LoVo (cell line): ENCODE measurements at regions not wholly inside any gene's neighbourhood (a gene's known extent, or its start where the extent isn't known, plus 50 kb on each side); places are given as distances from the start of the nearest gene placed in this dataset.
"Not testable (repeated sequence)": the region's sequence is repeated elsewhere in the genome, so short reads cannot be mapped to it uniquely, and the experiment has no call there.

Source experiments
- DNase-seq: peaks from one replicate; pipeline ENCODE4 v3.0.0-alpha.2; 2016; ENCODE audit warnings: low spot score

DNA sequence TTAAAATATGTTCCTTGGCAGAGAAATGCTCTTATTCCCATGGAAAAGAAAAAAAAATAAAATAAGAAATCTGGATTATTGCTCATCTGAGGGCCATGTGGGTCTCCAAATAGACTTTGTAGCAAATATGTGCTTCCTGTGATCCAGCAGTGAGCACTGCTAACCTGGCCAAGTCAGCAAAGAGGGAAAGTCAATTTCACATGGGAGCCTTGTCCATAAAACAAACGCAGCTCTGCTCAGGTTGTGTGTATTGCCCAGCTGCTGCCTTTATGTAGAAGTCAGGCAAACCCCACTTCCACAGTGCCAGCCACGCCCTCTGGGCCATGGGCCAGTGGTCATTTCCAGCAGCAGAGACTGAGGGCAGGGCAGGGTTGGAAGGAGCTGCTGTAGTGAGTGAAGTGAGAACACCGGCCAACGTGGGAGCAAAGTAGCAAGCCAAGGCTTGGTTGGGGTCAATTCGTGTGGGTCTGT, 174.3 kb downstream of the LYPLAL1 start:
- DNase-seq: no peak

DNA sequence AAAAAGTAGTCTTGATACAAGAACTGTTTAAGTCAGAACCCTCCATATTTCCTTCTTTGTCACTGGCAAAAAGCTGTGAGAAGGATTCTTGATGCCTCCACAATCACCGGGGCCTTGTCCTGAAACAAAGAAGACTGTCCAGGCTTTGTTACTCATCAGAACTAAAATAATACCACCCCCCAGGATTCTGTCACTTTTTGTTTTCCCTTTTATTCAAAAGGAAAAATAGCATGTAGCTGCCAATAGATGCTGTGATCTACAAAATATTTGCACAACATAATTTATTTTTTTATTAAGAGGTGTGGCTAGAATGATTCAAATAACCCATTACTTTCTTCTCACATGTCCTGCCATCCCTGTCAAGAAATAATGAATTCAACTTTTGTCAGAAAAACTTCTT, 173.7 kb downstream of the LYPLAL1 start:
- DNase-seq: no peak

DNA sequence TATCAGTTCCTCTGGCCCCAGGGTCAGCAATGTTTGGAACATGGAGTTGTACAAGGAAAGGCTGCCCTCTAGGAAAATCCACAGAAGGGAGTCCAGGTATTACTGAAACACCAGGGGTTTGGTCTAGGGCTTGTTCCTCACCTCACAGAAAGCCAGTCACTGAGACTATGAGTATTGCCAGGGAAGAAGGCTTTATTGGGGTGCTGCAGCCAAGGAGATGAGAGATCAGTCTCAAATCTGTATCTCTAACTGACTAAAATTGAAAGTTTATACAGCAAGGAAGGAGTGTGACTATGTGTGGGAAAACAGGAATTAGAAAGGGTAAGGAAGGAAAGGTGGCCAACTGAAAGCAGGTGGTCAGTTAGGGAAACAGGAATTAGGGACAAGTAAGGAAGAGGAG, 172.3 kb downstream of the LYPLAL1 start:
- no peak for DNase-seq

DNA sequence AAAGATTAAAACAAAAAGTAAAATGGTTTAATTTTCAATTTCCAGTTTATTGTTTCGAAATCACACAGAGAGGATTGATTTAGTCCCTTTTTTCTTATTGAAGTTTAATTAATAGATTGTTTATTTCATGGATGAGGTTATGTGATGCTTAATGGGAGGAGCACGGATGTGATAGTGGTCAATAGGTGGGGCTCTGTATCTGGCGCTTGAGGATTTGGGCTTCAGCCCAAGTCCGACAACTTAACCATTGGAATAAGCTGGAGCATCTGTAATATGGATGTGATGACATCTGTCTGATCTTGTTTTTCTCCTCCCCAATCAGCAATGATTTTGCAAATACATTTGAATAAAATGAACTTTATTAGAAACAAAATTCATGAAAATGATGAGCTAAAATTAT, 169.2 kb downstream of the LYPLAL1 start:
- DNase-seq: no peak

DNA sequence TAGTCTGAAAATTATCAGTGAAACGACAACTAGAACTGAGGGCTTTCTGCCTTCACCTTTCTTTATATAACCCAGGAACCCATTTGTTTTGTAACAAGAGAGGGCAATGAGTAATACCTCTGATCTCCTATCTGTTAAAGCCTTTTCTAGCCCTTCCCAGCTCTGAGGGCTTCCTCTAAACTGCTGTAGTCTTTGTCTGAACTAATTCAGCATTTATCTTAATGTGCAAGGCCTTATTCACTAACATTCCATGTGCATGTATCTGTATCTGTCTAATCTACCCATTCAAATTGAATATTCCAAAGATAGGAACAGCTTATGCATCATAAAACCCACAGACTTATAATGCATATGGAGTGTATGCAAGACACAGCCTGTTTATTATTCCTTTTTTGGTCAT, 167.1 kb downstream of the LYPLAL1 start:
- no peak for DNase-seq

DNA sequence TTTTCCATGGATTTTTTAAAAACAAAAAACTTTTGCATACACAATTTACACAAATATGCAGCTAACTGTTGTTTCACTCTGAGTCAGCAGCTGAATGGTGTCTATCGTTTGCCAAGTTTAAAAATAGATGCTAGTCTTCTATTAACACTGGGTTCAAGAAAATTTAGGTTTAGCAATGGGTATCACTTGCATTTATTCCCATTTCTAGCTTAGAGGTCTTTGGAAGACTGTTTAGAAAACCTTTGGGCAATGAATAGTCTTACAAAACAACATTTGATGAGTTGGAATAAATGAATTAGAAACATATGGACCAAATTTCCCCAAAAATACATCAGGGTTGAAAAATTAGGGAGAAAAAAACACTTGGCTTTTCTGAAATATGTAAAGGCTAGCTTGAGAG, 165.8 kb downstream of the LYPLAL1 start:
- no peak for DNase-seq

DNA sequence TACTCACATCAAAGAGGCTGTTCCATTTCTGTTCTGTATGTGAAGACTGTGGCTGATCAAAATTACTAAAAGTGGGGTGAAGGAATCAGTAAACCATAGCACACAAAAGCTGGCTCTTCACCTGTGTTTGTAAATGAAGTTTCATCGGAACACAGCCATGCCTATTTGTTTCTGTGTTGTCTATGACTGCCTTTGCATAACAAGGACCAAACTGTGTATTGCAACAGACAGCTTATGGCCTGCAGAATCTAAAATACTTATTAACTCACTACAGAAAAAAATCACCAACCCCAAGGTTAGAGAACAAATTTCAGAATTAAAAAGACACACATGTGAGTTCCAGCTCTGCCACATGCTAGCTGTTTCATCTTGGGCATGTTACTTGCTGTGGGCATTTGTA, 163.9 kb downstream of the LYPLAL1 start:
- DNase-seq: no peak

DNA sequence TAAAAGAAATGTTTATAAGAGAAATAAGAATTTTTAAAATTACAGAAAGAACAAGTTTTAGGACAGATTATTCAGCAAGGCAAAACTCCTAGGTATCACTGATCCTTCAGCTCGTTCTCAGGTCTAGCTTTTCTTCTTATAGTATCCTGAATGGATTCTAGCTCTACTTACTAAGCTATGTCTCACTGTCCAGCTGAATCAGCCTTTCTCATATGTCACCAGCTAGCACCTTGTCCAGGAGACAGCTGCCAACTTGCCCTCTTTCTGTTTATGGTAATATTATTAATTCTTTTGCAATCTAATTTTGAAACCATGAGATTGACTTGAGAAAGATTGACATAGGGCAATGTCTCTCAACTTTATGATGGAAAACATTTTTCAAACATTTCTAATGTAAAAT, 159.9 kb downstream of the LYPLAL1 start:
- no peak for DNase-seq

DNA sequence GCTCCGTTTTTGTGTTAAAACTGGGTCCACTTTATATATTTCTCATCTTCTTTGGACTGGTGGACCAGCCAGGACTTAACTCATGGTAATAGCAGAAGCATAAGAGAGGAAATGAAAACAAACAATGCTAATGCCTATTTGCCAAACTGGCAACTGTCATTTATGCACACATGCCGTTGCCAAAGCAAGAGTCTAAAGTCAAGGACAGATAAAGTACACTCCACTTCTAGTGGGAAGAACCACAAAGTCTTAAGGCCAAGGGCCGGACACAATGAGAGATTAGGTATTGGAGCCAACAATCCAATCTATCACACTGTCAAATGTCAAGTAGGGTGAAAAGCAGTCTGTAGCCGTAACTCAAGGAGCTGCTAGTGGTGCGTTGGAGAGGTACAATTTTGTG, 157.7 kb downstream of the LYPLAL1 start:
- DNase-seq: no peak

DNA sequence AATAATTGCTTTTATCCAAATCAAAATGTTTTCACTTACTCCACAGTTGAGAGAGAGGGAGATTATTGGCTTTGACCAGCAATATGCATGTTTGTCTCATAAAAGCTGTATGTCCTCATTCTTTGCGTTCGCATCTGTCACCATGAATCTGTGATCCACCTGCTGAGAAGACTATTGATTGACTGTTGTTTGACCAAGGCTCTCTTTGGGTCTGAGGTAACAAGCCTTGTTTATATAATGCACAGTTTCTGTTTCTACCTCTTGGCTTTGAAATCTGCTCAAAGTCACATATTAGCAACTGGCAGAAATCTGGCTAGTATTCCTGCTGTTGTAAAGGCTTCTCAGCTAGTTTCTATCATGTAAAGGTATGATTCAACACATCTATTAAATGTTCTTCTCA, 157.0 kb downstream of the LYPLAL1 start:
- no peak for DNase-seq

DNA sequence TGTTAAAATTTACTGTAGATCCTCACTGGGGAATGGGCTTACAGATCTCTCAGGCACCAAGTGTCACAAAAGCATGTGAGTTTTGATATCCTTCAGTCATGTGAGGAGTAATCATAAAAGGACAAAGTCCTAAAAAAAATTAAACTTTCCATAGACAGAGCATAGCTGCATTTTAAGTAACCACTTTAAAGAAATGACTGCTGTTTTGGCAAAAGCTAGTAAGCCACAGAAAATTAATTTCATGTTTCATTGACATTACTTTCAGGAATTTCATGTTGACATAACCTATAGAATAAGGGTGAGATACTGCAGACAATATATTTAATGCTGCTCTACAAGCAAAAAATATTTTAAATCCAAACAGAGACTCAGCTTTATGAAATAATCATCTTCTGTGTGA, 156.3 kb downstream of the LYPLAL1 start:
- DNase-seq: no peak

DNA sequence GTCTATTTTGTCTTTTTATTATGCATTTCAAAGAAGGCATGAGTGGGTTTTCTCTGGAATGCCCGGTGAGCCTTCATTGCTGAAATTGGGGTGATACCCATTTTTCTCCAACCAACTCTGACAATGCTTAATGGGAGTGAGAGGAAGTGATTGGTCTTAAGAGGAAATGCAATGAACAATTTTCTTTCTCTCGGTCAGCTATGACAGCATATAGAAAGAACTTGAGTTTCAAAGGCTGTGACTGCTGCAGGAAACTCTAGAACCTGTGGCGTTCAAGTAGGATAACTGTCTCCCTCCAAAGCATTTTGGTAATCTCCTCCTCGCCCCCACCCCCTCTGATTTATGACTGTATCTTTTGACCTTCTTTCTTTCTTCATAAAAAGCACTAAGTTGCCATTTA, 155.9 kb downstream of the LYPLAL1 start:
- DNase-seq: no peak

DNA sequence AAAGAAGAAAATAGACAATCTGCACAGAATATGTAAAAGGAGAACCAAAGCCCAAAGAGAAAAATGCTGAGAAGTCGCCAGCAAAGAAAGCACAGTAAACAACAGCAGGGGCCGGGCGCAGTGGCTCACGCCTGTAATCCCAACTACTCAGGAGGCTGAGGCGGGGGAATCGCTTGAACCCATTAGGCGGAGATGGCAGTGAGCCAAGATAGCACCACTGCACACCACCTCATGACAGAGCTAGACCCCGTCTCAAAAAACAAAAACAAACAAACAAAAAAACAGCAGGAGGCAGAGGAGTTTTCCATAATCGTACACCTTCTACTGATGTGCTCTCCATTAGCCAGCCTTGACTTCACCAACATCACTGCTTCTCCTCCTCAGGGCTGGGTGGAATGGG, 153.2 kb downstream of the LYPLAL1 start:
- no peak for DNase-seq

DNA sequence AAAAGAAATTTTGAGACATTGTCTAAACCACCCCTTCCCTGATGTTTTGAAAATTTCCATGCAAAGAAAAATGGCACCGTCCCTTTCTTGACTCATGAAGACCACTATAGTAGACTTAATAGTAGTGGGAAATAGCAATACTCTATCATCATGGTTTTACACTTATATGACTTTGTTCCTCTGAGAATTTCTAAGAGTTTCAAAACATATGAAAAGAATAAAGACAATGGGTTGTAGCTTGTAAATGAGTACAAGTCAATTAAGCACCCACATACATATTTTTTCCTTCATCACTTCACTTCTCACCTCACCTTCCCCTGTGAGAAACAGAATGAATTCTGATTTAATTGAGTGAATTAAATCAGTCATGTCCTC, 151.7 kb downstream of the LYPLAL1 start:
- DNase-seq: no peak

DNA sequence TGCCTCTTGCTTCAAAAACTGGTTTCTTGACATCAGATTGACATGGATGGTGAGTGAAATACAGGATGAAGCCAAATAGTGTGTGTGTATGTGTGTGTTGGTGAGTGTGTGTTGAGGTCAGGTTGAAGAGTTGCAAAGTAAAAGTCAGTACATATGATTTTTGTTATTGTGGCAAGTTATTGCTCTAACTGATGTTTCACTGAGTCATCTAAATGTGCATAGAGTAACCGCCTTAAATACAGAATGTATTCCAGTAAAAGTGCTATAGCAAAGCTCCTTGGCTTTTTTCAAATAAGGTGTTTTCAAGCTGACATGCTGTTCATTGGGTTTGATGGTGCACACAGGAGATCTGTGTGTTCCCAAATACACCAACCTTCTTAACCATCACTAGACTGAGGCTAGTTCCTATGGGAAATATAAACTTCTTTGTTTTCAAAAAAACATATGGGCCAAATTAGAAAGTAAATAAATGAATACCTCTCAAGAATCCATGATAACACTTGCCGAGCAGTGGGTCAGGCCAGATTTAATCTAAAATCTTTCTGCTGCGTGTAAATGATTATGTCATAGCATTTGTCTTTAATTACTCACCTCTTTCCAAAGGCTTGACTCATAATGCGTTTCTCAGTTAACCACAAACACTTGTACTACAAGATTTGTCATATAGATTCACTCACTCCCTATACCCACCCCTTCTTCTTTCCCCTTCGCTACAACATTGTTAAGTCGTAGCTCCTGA, 151.1 kb downstream of the LYPLAL1 start:
- DNase-seq: peak; percentile 29

DNA sequence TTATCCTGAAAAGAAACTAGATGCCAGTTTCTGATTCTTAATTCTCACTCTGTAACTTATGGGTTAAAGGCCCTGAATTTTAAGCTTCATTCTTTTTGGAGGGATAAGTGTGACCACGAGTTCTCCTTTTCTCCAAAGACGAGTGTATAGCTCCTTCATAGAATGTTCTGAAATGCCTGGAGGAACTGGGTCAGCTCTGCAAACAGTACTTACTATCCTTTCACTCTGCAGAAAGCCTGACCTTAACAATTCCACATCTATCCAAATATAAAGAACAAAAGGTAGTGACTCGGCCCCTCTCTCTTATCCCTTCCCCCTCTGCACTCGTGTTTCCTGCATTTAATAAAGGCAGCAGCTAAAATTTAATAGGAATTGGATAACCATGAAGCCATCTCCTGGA, 150.5 kb downstream of the LYPLAL1 start:
- no peak for DNase-seq

DNA sequence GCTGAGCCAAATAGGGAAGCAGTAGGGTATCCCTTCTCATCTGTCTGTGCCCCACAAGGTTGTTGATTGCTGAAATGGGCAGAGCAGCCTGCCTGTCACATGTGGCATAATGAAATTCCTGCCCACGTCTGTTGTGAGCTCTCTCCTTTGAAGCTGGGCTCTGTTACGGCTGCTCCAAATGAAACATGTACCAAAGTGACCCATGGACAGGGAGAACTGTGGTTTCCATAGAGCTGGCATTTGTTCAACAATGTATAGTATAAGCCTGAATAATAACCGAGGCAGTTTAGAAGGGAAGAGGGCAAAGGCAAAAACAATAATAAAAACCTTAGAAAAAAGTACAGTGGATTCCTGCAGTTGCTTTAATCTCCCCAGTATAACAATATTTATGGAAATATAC, 149.7 kb downstream of the LYPLAL1 start:
- DNase-seq: peak; percentile 20

DNA sequence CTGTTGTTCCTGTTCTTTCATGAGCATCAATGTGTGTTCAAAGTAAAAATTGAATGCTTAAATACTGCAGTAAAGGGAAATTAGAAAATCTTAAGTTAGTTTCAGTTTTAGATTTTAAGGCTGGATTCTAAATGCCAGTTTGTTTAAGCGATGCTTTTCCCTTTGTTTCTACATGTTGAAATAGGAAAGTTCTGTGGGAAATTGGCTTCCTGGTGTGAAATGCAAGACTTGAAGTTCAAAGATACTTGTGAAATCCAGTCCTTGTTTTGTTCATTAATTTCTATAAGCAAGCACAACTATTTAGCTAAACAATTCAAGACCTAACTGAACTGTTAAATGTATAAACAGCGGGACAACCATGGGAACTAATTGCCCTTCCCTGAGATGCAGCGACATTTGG, 149.1 kb downstream of the LYPLAL1 start:
- DNase-seq: no peak

DNA sequence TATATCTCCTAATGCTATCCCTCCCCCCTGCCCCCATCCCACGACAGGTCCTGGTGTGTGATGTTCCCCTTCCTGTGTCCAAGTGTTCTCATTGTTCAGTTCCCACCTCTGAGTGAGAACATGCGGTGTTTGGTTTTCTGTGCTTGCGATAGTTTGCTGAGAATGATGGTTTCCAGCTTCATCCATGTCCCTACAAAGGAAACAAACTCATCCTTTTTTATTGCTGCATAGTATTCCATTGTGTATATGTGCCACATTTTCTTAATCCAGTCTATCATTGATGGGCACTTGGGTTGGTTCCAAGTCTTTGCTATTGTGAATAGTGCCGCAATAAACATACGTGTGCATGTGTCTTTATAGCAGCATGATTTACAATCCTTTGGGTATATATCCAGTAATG, 146.9 kb downstream of the LYPLAL1 start:
- DNase-seq: not testable (repeated sequence)

DNA sequence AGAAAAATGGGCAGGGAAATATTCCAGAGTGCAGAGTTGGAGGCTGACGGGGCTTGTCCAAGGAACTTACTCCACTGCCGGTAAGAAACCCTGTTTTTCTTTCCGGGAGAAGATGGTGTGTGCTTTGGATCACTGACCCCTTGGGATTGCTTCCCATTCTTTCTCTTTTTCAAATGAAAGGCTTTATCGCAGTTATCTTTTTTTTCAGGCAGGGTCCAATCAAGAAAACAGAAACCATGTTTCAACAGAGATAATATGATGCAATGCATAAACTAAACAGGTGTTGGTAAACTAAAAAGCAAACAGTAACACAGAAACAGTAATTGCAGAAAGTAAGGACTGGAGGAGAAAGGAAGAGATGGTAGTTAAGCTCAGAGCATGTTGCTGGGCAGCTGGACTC, 145.1 kb downstream of the LYPLAL1 start:
- DNase-seq: no peak

DNA sequence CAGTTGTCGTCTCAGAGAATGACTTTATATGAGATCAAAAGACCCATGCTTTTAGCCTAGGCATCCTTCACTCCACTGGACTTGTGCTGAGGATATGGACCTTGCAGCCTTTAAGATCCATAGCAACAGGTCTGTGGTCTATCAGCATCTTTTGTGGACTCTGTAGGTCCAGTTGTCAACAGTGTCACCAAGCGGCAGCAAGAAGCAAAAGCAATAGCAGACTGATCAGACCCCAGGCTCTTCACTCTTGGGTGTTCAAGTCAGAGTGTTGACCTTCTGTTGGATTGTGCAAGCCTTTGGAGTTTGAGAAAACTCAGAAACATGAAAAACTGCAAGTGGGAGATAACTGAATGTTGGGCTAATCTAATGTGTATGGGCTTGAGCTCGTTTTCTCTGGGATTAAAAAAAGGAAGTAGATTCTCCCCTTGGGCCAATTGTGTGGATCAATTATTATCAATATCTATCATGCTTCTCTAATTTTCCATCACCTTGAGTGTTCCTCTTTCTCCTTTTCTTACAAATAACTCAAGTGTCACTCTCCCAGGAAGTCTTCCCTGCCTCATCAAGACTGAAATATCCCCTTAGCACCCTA, 144.2 kb downstream of the LYPLAL1 start:
- DNase-seq: no peak

DNA sequence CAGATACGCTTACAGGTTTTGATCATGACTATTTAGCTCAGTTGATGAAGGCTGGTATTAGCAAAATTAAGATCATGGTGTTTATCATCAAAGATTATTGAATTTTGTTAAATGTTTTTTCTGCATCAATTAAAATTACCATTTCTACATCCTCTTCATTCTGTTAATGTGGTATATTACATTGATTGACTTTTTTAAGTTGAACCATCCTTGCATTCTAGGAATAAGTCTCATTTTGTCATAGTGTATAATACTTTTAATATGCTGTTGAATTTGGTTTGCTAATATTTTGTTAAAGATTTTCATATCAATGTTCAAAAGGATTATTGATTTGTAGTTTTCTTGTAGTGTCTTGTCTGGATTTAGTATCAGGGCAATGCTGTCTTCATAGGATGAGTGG, 142.4 kb downstream of the LYPLAL1 start:
- DNase-seq: no peak

DNA sequence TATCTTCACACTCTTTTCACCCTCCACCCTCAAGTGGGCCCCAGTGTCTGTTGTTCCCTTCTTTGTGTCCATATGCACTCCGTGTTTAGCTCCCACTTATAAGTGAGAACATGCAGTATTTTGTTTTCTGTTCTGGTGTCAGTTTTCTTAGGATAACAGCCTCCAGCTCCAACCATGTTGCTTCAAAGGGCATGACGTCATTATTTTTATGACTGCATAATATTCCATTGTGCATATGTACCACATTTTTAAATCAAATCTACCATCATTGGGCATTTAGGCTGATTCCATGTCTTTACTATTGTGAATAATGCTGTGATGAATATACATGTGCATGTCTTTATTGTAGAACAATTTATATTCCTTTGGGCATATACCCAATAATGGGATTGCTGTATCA, 140.3 kb downstream of the LYPLAL1 start:
- DNase-seq: no peak

DNA sequence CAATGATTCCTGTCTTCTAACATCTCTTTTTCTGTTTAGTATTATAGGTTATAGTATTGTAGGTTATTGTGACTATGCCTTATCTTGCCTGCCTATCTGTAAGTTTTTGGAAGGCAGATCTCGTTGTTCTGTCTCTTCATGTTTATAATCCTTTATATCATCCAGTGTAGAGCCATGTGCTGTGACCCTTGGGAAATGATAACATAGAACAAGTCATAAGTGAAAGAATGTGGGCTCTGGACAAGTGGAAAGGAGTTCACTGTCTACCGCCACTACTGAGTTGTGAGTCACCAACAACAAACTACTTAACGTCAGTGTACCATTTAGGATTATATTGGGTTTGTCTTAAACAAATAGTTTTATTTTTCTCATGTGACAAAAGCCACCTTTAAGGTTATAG, 139.3 kb downstream of the LYPLAL1 start:
- no peak for DNase-seq
